ENCODE measurements at regions not wholly inside any gene's neighbourhood (a gene's known extent, or its start where the extent isn't known, plus 50 kb on each side); places are given as distances from the start of the nearest gene placed in this dataset.

DNA sequence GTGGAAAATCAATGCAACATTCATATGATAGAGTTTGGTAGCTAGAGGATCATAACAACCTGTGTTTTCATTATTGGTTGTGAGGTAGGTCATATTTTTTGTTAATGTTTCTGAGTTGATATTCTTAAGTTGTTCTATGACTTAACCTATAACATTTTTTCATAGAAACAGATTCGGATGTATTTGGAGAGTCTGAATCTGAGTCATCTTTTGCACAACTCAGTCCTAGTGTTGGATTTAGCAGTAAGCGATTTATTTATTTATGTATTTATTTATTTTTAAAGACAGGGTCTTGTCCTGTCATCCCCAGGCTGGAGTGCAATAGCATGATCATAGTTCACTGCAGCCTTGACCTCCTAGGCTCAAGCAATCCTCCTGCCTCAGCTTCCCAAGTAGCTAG is 292.8 kb upstream of the ZNF717 start:
- TF ChIP-seq, protein P1, sequence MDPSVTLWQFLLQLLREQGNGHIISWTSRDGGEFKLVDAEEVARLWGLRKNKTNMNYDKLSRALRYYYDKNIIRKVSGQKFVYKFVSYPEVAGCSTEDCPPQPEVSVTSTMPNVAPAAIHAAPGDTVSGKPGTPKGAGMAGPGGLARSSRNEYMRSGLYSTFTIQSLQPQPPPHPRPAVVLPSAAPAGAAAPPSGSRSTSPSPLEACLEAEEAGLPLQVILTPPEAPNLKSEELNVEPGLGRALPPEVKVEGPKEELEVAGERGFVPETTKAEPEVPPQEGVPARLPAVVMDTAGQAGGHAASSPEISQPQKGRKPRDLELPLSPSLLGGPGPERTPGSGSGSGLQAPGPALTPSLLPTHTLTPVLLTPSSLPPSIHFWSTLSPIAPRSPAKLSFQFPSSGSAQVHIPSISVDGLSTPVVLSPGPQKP (CRISPR knock-in tag; IDR thresholded peaks at IDR 0.05): no peak
- TF ChIP-seq HDAC2 (IDR thresholded peaks at IDR 0.05) (no peak), MYC (IDR thresholded peaks at IDR 0.05; ENCODE audit: low read depth, low read length) (no peak), MYC (CRISPR knock-in tag; IDR thresholded peaks at IDR 0.05; ENCODE audit: borderline replicate concordance, low read depth) (no peak), ZNF830 (CRISPR knock-in tag; IDR thresholded peaks at IDR 0.05) (no peak)

Data from K562 (cell line).